GM12872 (cell line): ENCODE measurements at regions not wholly inside any gene's neighbourhood (a gene's known extent, or its start where the extent isn't known, plus 50 kb on each side); places are given as distances from the start of the nearest gene placed in this dataset.

Experiments used
- TF ChIP-seq, protein P1 (sequence below): IDR thresholded peaks from 3 replicates; pipeline ENCODE4 v1.5.1; 2011; ENCODE audit warnings: low read depth, mild to moderate bottlenecking, low read length, moderate library complexity; ENCODE audit not compliant: insufficient read depth

DNA sequence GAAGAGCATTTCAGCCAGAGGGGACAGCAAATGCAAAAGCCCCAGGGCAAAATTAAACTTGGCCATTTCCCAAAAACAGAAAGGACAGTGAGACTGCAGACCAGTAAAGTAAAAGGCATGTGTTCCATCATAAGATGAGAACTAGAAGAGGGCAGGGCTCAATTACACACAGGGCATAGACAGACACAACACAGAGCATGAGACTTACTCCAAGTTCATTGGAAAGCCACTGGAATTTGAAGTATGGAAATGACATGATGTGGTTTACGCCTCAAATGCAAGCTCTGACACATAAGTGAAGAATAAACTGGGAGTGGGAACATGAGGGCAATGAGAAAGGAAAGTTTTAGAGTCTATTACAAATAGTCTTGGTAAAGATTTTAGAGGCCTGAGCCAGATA, 446.6 kb upstream of the GRIA1 start:
- TF ChIP-seq, protein P1, sequence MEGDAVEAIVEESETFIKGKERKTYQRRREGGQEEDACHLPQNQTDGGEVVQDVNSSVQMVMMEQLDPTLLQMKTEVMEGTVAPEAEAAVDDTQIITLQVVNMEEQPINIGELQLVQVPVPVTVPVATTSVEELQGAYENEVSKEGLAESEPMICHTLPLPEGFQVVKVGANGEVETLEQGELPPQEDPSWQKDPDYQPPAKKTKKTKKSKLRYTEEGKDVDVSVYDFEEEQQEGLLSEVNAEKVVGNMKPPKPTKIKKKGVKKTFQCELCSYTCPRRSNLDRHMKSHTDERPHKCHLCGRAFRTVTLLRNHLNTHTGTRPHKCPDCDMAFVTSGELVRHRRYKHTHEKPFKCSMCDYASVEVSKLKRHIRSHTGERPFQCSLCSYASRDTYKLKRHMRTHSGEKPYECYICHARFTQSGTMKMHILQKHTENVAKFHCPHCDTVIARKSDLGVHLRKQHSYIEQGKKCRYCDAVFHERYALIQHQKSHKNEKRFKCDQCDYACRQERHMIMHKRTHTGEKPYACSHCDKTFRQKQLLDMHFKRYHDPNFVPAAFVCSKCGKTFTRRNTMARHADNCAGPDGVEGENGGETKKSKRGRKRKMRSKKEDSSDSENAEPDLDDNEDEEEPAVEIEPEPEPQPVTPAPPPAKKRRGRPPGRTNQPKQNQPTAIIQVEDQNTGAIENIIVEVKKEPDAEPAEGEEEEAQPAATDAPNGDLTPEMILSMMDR = no peak

DNA sequence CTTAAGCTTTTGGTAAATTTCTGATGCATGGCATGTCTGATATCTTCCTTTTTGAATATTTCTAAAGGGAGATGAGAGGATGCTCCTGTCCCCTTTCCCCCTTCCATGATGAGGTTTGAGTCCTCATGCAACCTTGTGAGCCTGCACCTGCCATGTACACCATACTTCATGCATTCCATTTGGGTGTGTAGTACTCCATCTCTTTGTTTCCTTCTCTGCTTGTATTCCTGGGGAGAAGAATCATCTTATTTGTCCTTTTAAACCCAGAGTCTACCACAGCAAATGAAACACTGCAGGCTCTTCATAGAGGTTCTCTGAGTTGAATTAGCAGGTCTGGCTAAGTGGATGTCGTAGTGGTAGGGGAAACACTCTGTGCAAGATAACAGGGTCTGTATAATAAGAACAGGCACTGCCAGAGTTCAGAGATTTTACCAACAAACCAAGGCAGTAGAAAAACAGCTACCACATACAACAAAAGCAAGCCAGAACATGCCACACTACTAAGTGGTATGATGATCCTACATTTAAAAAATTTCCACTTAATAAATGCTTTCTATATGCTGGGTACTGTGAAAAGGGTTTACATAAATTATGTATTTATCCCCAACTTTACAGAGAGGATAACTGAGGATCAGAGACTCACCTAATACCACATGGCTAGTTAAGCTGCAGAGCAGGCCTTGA, 439.8 kb upstream of the GRIA1 start:
- TF ChIP-seq, protein P1 = no peak

DNA sequence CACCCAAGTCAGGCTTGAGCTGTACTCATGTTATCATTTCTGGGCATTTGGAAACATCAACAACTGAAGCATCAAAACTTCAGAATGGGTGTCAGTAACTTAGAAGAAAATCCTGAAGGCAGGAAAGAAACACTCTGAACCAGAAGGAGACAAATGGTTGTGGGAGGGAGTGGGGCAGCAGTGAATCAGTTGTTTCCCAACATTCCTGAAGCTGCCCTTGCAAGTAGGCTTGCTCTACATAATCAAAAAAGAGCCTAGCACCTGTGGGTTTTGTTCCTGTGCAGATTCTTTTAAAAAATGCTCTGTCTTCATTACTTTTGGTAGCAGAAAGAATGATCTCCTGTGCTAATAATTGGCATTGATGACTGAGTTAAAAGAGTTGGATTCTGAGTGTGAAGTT, 424.2 kb upstream of the GRIA1 start:
- TF ChIP-seq, protein P1 = no peak

DNA sequence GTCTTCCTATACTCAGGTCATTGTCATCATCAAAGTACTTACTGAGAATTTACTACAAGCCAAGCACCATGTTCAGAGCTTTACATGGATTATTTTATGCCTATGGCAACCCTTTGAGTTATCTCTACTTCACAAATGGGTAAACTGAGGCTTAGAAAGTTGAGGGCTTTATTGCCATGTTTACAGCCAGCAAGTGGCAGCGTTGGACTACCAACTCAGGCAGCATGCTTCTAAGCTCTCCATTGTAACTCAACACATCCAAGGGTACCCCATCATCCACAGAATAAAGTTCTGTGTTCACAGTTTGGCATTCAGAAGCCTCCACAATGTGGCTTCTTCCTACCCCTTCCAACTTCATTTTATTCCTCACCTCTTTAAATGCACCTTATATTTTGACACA, 422.6 kb upstream of the GRIA1 start:
- TF ChIP-seq, protein P1 = no peak

DNA sequence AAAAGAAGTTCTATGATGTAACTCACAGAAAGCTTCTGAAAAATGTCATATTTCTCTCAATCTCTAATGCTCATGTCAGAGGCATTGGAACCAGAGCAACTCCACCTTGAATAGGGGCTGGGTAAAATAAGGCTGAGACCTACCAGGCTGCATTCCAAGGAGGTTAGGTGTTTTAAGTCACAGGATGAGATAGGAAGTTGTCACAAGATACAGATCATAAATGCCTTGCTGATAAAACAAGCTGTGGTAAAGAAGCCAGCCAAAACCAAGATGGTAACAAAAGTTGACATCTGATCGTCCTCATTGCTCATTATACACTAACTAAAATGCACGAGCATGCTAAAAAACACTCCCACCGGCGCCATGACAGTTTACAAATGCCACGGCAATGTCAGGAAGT, 411.1 kb upstream of the GRIA1 start:
- TF ChIP-seq, protein P1 = no peak

DNA sequence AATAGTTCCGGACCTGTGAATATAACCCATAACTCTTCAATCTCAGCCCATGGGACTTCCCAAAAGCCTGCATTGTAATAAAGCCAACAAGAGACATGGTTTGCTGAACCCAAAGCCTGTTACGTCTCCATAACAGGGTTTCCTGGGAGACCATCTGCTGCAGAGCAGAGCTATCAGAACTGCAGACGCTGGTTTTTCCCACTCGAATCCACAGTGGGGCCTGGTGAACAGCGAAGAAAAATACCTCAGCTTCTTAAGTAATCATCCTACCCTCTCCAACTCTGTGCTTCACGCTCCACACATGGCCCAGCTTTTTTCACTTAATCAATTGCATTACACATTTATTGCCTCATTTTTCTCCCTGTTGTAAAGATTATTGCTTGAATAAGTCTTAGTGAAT, 409.5 kb upstream of the GRIA1 start:
- TF ChIP-seq, protein P1 = no peak

DNA sequence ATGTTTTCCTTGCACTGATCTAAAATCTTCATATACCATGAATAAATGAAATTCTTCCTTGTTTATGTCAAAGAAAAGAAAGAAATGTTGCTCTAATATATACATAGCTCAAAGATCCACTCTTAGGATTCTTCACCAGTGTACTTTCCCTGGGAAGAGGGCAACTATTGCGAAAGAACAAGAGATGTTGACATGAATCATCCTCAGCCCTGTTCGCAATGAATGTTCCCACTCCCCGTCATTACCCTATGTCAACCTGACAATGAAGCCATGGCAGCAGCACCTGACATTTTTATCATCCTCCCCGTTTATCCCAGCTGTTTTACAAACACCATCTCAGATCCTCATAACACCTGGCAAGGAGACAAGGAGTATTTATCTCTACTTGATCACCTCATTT, 409.1 kb upstream of the GRIA1 start:
- TF ChIP-seq, protein P1 = no peak

DNA sequence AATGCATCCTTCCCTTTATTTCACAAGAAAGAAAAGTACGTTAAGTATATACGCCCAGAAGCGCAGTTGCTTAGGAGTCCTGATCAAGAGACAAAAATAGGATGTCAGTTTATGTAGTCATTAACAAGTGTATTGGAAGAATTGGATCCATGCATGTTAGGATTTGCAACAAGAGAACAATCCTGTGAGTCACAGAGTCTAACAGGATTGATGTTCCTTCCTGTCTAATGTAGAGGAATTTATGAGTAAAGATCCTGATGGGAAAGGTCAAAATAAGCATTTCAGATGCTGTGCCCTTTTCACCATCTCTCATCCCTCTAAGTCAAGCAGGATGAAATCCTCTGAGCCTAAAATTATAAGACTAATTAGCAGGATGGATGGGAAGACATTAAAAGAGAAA, 406.0 kb upstream of the GRIA1 start:
- TF ChIP-seq, protein P1 = no peak
